GM18502 (cell line): ENCODE measurements at regions not wholly inside any gene's neighbourhood (a gene's known extent, or its start where the extent isn't known, plus 50 kb on each side); places are given as distances from the start of the nearest gene placed in this dataset.

Experiments used
- ATAC-seq: cut with Tn5 transposase; IDR thresholded peaks from one replicate; pipeline ENCODE4 v1.9.1; 2021; ENCODE audit warnings: mild to moderate bottlenecking; ENCODE audit not compliant: unreplicated experiment, poor library complexity

DNA sequence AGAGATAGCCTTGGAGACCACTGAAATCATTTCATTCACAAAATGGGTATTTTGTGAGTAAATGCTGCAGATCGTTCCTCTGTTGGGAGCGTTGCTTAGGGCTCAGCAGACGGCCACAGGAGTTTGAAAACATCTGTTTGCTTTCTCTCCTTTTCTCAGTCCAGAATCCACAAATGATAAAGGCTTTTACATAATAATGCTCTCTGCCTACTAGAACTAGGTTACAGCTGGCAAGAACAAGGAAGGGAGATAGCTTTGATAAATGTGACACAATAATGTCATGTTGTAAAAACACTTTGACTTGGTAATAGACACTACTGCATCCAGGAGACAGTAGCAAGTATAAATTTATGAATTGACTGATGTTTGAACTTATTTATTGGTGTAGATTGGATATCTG is 1072.4 kb upstream of the CDH6 start:
- no peak for ATAC-seq

DNA sequence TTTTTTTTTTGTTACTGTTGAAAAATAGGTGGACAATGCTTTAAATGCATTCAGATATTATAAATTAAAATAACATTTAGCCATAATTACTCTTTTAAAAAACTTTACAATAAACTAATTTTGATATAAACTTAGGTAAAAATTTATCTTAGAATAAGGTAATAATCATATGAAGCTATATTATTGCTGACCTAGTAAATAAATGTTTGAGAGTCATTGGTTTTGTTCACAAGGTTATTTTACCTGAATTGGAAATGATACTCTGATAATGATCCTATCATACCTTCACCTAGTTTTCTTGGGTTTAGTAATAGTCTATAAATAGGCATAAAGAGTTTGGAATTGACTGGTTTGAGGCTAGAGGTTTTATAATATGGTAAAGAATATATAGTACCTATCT is 1076.4 kb upstream of the CDH6 start:
- no peak for ATAC-seq

- no peak for ATAC-seq
Measured at GRCh38 chr5:30113542-30113941, 1079.9 kb upstream of the CDH6 start.

- ATAC-seq, result no peak
Measured at GRCh38 chr5:30112867-30113266, 1080.6 kb upstream of the CDH6 start.

GRCh38 chr5:30108051-30108450 is 1085.4 kb upstream of the CDH6 start:
- ATAC-seq, result no peak

DNA sequence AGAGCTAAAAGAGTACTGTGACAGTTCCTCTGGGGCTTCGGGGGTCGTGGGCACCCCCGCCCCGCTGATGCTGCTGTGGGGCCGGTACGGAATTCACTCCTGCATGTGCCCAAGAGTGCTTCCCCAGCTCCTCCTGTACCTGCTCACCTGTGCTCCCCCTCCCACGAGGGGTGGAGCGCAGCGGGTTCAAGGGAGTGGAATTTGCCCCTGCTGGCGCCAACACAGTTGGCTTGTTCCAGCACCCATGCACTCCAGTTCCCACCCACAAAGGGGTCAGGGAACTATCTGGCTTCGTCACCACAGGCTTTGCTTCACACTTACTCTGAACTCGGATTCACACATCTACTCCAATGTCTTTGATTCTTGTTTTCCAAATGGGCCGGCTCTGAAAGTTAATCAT is 1086.9 kb upstream of the CDH6 start:
- no peak for ATAC-seq

DNA sequence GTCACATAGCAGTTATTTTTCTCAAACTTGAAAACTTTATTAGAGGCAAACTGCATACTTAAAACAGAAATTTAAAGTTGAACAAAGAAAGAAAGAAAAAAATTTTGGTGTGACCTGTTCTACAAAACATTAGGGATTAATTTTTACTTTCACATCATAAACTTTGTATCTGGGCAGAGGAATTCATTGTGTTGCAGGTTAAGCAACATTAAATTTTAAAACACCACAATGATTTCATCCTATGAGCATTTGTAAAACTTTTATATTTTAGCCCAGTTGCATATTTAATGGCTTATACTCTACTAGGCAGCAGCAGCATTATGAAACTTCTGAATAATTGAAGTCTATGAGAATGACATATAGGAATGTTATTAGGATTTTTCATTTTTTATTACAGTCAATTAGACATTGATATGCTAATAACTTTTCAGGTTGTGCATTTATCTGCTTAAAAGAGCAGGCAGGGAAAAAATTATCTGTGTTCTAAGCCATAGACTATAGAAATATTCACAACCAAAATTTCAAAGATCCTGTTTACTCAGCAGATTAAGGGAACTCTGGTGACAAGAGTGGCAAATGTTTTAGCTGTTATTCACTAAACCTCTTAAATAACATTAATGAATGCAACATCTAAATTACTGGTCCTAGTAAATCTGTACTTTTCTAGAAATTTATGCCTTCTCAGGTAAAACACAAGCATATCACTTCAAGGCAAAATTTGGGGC is 1088.5 kb upstream of the CDH6 start:
- ATAC-seq, result no peak

GRCh38 chr5:30103452-30104202 is 1089.9 kb upstream of the CDH6 start:
- ATAC-seq, result no peak

GRCh38 chr5:30103052-30103451 is 1090.4 kb upstream of the CDH6 start:
- ATAC-seq, result no peak

- ATAC-seq, result no peak
Measured at GRCh38 chr5:30102185-30102584, 1091.3 kb upstream of the CDH6 start.

- ATAC-seq, result no peak
Measured at GRCh38 chr5:30100929-30101328, 1092.6 kb upstream of the CDH6 start.

DNA sequence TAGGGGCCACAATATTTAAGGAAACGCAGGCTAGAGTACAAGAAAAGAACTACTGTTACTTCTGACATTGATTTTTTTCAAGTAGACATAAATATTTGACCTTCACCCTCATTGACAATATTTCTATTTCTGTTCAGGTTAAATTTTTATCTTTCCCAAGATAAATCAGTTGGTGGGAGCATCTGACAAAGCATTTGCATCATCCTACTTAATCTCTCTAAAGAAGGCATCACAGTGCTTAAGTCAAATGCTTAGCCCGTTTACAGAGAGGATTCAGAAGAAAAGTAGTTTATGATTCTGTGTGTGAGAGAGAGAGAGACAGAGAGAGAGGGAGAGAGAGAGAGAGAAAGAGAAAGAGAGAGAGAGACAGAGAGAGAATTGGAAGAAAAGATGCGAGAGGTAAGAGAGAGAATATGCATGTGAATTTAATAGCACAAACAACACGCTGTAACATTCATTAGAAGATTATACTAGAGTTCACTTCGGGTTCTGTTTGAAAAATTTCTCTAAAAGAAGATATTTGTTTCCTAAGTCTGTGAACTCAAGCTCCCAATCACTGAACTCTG is 1093.3 kb upstream of the CDH6 start:
- no peak for ATAC-seq

DNA sequence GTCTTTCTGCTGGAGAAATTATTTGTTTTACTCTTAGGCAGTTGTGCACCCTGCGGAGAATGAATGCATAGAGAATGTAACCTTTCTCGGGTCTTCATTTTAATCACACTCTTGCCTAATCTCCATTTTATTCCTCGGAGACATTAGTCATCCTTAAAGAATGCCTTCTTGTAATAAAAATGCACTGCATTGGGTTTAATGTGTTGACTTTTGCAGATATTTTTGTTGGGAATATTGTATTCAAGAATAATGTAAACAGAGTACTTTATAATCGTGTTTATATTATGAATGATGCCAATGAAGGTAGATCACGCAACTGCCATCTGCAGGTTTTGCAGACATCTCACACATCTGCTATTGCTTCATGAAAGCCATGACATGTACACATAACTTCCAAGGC is 1093.9 kb upstream of the CDH6 start:
- ATAC-seq, result no peak

DNA sequence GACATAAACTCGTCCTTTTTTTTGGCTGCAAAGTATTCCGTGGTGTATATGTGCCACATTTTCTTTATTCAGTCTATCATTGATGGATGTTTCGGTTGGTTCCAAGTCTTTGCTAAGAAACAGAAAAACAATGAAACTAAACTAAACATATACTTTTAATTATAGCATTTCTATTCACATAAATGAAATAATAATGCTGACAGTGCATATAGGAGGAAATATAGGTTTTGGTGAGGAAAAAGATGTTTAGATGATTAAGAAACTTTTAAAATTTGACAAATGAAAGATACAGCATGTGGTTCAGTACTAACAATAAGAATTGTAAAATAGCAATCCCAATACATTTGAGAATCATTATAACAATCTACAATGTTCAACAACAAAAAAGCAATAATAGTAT is 1094.5 kb upstream of the CDH6 start:
- no peak for ATAC-seq

DNA sequence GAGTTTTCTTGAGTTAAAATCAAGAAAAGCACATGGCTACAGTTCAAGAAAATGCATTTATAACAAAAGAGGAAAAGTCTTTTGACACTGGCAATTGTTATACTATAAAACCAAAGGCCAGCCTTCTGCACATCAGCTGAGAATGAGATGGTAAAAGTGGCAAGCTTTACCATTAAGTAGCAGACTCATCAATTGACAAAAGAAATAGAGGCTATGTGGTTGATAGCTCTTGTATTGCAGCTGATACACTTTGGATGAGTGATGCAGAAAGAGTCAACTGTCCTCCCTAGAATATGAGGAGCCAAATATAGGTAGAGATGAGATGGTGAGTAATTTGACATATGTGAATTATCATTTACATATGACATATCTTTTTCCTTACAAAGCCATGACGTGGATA is 1100.9 kb upstream of the CDH6 start:
- ATAC-seq, result no peak

DNA sequence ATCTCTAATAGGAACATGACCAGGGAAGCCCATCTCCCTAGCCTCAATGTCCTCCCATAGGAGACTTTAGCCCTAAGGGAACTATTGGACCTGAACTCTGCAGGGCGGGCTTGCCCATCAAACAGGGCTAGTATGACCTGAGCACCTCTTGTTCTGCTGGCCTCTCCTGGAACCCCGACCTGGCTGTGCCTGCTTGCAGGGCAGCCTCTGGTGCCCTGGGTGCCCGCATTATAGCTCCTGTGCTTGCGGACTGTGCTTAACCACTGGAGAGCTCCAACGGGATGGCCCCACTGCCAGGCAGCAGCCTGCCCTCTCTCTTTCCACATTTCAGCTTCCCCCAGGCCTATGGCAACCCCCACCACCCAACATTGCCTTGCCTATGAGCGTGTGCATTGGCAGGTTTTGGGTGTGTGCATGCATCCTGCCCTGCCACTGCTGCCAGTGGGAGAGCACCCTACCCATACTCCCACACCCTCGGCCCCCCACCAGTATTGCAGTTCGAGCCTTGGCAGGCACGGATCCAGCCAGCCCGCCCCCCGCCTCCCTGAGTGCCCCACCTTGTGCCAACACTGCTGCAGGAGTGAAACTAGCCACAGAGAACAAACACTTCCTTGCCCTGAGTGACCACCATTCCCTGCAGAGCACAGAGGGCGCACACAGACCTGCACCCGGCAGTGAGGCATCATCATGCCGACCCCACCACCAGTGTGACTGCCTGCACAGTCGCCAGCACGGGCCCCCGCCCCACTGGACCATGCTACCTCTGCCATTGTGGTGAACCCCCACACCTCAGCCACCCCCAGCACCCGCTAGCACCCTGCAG is 1123.8 kb upstream of the CDH6 start:
- no peak for ATAC-seq

- no peak for ATAC-seq
Measured at GRCh38 chr5:30063503-30063902, 1130.0 kb upstream of the CDH6 start.

DNA sequence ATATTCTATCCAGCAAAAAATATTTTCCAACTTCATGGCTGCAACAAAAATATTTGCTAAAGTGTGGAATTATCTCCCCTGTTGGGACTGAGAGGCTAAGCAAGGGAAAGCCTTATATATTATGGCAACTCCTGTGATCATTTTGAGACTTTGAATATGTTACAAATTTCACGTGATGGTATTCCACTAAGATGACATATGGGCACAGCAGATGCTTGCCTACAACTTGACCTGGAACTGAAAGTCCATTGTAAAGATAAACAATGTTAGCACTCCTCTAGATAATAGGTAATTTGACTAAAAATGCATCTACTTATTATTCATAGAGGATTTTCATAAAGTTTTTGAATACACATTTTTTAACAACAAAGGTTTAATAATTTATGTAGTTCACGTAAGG is 1141.5 kb upstream of the CDH6 start:
- no peak for ATAC-seq

DNA sequence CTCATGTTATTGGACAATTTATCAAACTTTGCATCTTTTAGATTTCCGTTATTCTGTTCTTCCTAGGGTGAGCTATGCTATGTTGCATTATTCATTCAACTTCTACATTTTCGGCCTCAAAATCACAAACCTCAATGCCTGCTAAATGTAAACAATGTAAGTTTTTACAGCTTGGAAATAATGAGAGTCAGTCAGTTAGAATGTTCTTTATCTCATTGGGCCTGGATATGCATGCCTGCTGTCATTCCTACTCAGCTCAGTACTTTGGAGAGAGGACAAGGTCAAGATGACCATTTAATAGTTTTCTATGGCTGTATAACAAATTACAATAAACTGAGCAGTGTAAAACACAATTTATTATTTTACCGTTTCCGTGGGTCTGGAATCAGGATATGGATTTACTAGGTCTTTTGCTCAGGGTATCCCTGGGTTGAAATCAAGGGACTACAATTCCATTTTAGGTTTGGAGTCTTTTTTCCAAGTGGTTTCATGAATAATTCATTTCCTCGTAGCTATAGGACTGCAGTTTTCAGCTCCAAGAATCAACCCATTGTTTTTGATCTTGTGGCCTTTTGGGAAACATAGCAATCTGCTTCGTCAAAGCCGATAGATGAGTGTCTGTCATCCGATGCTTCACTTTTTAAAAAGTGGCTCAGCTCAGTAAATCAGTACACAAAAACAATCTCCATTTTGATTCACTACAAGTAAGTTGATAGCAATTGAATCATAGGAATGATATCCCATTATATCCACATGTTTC is 1143.2 kb upstream of the CDH6 start:
- no peak for ATAC-seq

DNA sequence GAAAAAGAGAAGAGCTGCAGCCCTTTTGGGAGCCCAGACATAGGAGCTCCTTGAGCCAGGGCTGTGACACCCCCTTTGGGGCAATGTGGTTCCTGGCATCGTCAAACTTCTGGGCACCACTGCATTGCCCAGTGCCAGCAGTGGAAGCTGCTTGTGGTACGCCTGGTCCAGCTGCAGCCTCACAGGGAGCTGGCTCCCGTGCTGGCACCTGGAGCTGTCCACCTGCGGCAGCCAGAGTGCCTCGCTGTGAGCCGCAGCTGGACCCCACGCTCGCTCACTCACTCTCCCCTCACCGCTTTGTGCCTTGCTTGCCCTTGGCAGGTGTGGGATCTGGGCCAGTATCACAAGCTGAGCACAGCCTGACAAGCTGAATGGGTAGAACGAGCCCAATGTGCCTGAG is 1150.8 kb upstream of the CDH6 start:
- no peak for ATAC-seq
